ENCODE measurements at regions not wholly inside any gene's neighbourhood (a gene's known extent, or its start where the extent isn't known, plus 50 kb on each side); places are given as distances from the start of the nearest gene placed in this dataset.

DNA sequence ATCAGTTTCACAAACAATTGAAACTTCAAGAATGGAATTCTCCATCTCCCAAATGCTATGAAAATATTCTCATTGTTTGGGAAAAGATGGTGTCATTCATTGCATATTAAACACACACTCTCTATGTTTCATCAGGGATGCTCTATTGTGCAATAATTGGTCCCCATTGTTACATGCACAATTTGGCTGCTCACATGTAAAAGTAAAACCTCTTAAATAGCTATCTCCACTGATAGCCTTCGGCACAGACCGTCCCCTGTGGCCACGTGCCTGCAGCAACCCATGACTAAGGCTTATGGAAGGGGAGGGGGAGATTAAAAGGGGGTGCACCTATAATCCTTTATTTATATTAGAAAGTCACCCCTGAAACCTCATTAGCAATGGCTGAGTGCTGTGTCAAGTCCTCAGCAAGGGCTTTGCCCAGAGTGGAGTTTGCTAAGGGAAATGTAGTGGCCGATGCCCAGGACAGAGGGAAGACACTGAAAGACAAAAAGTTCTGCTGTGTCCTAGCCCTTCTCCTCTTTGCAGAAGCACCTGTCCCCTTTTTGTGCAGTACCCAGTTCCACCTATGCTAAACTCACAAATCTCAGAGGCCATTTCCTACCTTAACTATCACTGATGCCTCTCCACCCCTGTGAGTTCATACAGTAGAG is 309.6 kb upstream of the ESRRG start:
- TF ChIP-seq, protein P1, sequence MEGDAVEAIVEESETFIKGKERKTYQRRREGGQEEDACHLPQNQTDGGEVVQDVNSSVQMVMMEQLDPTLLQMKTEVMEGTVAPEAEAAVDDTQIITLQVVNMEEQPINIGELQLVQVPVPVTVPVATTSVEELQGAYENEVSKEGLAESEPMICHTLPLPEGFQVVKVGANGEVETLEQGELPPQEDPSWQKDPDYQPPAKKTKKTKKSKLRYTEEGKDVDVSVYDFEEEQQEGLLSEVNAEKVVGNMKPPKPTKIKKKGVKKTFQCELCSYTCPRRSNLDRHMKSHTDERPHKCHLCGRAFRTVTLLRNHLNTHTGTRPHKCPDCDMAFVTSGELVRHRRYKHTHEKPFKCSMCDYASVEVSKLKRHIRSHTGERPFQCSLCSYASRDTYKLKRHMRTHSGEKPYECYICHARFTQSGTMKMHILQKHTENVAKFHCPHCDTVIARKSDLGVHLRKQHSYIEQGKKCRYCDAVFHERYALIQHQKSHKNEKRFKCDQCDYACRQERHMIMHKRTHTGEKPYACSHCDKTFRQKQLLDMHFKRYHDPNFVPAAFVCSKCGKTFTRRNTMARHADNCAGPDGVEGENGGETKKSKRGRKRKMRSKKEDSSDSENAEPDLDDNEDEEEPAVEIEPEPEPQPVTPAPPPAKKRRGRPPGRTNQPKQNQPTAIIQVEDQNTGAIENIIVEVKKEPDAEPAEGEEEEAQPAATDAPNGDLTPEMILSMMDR (IDR thresholded peaks at IDR 0.05): no peak
- TF ChIP-seq POLR2A (IDR thresholded peaks at IDR 0.05) (no peak), EP300 (IDR thresholded peaks at IDR 0.05; ENCODE audit: low read depth) (no peak)
